ENCODE measurements at regions not wholly inside any gene's neighbourhood (a gene's known extent, or its start where the extent isn't known, plus 50 kb on each side); places are given as distances from the start of the nearest gene placed in this dataset.

GRCh38 chr10:33900596-33900995, 566.1 kb upstream of the NRP1 start:
- Histone ChIP-seq H3K27me3 (no peaks in the 10 kb centered on the region), H3K36me3 (no peaks in the 10 kb centered on the region), H3K4me1 (peaks cover 7 to 29% (median 12%) of the 10 kb centered on the region in 3 donors), H3K4me3 (no peak overlapping the region), H3K27ac (peak overlapping the region in 3 of 4 donors; percentile 36 to 67 (median 51)), H3K9me3 (no peaks in the 10 kb centered on the region)
- 44 to 58% methylated on average over 2 of the region's 2 CpGs for WGBS, 2 donors (ENCODE audit: low coverage in 1 of 2)
- TF ChIP-seq POLR2AphosphoS5 (IDR thresholded peaks at IDR 0.05) (no peak), EP300 (IDR thresholded peaks at IDR 0.05) (no peak), POLR2A (IDR thresholded peaks at IDR 0.05) (no peak)
- TF ChIP-seq, protein P1, sequence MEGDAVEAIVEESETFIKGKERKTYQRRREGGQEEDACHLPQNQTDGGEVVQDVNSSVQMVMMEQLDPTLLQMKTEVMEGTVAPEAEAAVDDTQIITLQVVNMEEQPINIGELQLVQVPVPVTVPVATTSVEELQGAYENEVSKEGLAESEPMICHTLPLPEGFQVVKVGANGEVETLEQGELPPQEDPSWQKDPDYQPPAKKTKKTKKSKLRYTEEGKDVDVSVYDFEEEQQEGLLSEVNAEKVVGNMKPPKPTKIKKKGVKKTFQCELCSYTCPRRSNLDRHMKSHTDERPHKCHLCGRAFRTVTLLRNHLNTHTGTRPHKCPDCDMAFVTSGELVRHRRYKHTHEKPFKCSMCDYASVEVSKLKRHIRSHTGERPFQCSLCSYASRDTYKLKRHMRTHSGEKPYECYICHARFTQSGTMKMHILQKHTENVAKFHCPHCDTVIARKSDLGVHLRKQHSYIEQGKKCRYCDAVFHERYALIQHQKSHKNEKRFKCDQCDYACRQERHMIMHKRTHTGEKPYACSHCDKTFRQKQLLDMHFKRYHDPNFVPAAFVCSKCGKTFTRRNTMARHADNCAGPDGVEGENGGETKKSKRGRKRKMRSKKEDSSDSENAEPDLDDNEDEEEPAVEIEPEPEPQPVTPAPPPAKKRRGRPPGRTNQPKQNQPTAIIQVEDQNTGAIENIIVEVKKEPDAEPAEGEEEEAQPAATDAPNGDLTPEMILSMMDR (IDR thresholded peaks at IDR 0.05) = no peak
- ATAC-seq = no peak

DNA sequence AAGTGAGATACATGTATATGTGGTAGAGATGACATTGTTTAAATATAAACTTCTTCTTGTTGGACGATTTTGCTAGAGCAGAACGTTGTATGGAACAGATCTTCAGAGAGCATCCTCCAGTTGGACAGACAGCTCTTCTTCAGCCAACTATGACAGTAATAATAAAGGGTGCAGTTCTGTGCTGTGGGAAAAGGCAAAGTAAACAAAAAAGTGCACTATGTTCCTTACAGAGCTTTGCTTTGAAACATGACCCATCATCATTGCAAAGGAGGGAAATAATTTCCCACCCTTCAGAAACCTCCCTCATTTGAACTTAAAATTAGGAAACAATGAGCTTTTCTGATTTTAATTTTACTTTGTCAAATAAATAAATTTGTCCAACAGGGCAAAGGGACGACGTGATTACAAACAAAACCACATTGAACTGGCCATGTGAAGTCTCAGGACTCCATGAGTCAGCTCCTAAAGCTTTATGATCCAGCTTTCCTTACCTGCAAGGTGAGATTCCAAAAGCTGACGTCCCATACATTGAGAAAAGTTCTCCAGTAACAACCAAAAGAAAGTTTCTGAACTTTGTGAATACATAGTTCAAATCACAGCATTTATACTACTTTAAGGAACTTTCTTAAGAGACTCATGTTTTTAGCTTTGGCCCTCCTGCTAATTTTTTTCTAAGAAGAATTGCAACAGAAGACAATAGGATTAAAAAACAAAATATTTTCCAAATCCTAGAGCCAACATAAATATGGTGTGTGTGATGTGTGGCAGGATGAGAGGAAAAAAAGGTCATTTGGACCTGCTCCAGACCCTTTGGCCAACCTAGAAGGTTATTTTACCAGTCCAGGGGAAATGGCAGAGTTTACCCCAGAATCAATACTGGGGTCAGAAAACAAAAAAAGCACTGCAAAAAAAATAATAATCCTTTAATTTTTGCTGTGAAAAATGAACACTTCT, 565.4 kb upstream of the NRP1 start:
- H3K27me3 ChIP-seq = no peaks in the 10 kb centered on the region
- peak overlapping the region in 2 of 4 donors; percentile 36 to 51 for H3K27ac ChIP-seq
- no peak overlapping the region for H3K4me3 ChIP-seq
- TF ChIP-seq, protein P1 (IDR thresholded peaks at IDR 0.05) = no peak
- TF ChIP-seq EP300 (IDR thresholded peaks at IDR 0.05) = no peak
- TF ChIP-seq POLR2A (IDR thresholded peaks at IDR 0.05) = no peak
- TF ChIP-seq POLR2AphosphoS5 (IDR thresholded peaks at IDR 0.05) = no peak
- WGBS, 2 donors (ENCODE audit: low coverage in 1 of 2) = 42 to 52% methylated on average over 5 of the region's 5 CpGs
- H3K36me3 ChIP-seq = no peaks in the 10 kb centered on the region
- H3K4me1 ChIP-seq = peaks cover 7 to 29% (median 12%) of the 10 kb centered on the region in 3 donors
- ATAC-seq = peak; percentile 50
- H3K9me3 ChIP-seq = no peaks in the 10 kb centered on the region

DNA sequence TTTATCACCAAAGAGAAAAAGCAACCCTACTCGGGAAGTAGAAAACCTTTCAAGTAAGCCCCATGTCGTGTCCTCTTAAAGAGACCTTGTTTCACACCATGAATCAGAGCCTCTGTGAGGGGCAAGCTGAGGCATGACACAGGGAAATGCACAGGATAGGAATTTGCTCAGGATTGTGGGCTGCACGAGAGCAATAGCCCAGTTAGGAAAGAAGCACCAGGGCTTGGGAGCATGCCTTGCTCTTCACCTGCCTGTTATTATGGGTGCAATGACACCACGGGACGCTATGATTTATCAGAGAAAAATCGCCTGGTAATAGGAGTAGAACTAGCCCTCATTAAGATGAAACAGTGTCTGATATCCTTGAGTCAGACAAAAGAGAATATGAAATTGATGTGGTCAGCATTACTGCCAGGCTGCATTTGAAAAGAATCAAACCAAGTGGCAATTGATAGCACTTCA, 562.9 kb upstream of the NRP1 start:
- Histone ChIP-seq H3K27me3 (no peaks in the 10 kb centered on the region), H3K4me3 (no peak overlapping the region), H3K9me3 (no peaks in the 10 kb centered on the region), H3K4me1 (peaks cover 7 to 29% (median 12%) of the 10 kb centered on the region in 3 donors), H3K36me3 (no peaks in the 10 kb centered on the region), H3K27ac (no peak overlapping the region)
- no peak for TF ChIP-seq EP300 (IDR thresholded peaks at IDR 0.05)
- TF ChIP-seq POLR2AphosphoS5 (IDR thresholded peaks at IDR 0.05) = no peak
- TF ChIP-seq POLR2A (IDR thresholded peaks at IDR 0.05) = no peak
- TF ChIP-seq, protein P1 (IDR thresholded peaks at IDR 0.05) = no peak
- ATAC-seq = no peak
- WGBS, 2 donors (ENCODE audit: low coverage in 1 of 2) = 53 to 79% methylated on average over 5 to 6 of the region's 6 CpGs

DNA sequence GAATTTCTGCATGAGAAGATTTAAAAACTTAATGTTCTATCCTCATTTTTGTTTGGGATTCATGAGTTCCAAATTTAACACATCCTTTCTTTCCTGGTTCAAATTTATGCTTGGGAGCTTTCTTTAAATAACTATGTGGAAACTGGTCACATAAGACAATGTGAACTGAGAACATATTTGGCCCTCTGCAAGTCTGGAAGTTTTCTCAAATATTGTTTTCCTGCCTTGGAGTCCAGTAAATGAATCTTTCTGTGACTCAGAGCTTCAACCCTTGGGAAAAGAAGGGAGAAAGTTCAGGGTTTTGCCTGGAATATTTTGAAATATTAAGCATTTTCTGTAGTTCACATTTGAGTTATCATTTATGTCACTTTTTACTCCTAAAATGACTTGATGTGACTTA, 559.0 kb upstream of the NRP1 start:
- H3K27ac ChIP-seq = no peak overlapping the region
- TF ChIP-seq POLR2A (IDR thresholded peaks at IDR 0.05) = no peak
- TF ChIP-seq, protein P1 (IDR thresholded peaks at IDR 0.05) = no peak
- TF ChIP-seq EP300 (IDR thresholded peaks at IDR 0.05) = no peak
- TF ChIP-seq POLR2AphosphoS5 (IDR thresholded peaks at IDR 0.05) = no peak
- no peaks in the 10 kb centered on the region for H3K4me1 ChIP-seq
- H3K36me3 ChIP-seq = no peaks in the 10 kb centered on the region
- peak; percentile 80 for ATAC-seq
- no peak overlapping the region for H3K4me3 ChIP-seq
- no peaks in the 10 kb centered on the region for H3K9me3 ChIP-seq
- no peaks in the 10 kb centered on the region for H3K27me3 ChIP-seq

DNA sequence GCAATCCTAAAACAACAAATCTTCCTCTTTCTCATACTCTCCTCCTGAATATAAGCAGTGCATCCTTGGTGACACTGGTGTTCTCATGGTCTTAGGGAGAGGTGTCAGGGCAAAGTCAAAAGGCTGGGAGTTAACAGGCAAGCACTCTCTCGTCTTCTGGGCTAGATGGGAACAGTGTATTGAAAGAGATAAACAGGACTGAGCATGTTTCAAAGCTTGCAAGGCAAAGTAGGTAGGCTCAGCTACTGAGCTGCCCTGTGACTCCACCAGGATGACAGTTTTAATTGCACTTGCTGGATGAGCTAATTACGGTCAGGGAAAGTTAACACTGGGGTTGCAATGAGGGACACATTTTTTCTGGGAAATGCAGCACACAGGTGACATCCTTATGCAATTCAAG, 554.9 kb upstream of the NRP1 start:
- Histone ChIP-seq H3K27ac (no peak overlapping the region), H3K27me3 (no peaks in the 10 kb centered on the region), H3K9me3 (no peaks in the 10 kb centered on the region), H3K4me3 (no peak overlapping the region), H3K4me1 (no peaks in the 10 kb centered on the region), H3K36me3 (no peaks in the 10 kb centered on the region)
- 75 to 90% methylated on average over 2 of the region's 2 CpGs for WGBS, 2 donors (ENCODE audit: low coverage in 1 of 2)
- TF ChIP-seq POLR2A (IDR thresholded peaks at IDR 0.05) = no peak
- TF ChIP-seq, protein P1 (IDR thresholded peaks at IDR 0.05) = no peak
- no peak for TF ChIP-seq POLR2AphosphoS5 (IDR thresholded peaks at IDR 0.05)
- no peak for TF ChIP-seq EP300 (IDR thresholded peaks at IDR 0.05)
- no peak for ATAC-seq
